ENCODE measurements at regions not wholly inside any gene's neighbourhood (a gene's known extent, or its start where the extent isn't known, plus 50 kb on each side); places are given as distances from the start of the nearest gene placed in this dataset.

DNA sequence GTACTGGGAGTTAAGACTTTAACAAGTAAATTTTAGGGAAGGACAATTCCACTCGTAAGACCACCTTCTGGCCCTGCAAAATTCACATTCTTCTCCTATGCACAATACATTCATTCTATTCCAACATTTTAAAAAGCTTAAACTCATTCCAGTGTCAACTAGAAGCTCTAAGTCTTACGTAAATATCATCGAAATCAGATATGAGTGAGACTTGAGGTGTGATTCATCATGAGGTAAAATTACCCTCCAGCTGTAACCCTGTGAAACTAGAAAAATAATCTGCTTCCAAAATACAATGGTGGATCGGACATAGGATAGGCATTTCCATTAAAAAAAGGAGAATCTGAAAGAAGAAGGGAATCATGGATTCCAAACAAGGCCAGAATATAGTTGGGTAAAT is 370.3 kb downstream of the CDC14C start:
- Histone ChIP-seq H3K23ac (ENCODE audit: low read length) (no peak overlapping the region), H3K36me3 (ENCODE audit: control insufficient read depth, insufficient read depth, low read length) (no peaks in the 10 kb centered on the region), H3K27ac (ENCODE audit: low read depth, low read length) (no peak overlapping the region), H4K8ac (ENCODE audit: low read depth, low read length) (no peak overlapping the region), H4K5ac (ENCODE audit: low read length) (no peak overlapping the region), H3K27me3 (ENCODE audit: insufficient read depth, low read length, poor library complexity) (no peaks in the 10 kb centered on the region), H2BK5ac (ENCODE audit: low read length) (no peak overlapping the region), H3K4me2 (ENCODE audit: low read length) (no peak overlapping the region), H3K79me1 (ENCODE audit: low read length) (no peaks in the 10 kb centered on the region), H2BK120ac (ENCODE audit: low read depth, low read length) (no peak overlapping the region), H3K18ac (ENCODE audit: low read length) (no peak overlapping the region), H2BK15ac (replicated peaks; ENCODE audit: low read depth) (no peak overlapping the region), H3K79me2 (ENCODE audit: control insufficient read depth, insufficient read depth, low read length) (no peaks in the 10 kb centered on the region), H3K4me3 (ENCODE audit: low read length) (no peak overlapping the region), H3K4me1 (ENCODE audit: control insufficient read depth, low read depth, low read length) (no peaks in the 10 kb centered on the region), H3K4ac (ENCODE audit: low read depth, low read length) (no peak overlapping the region), H3K56ac (ENCODE audit: low read length) (no peak overlapping the region), H3K9ac (ENCODE audit: low read length) (no peak overlapping the region), H2AK5ac (ENCODE audit: low read length) (no peak overlapping the region)
- no peak for DNase-seq
- no CpG with 5 or more reads among the region's 4 CpGs for WGBS (ENCODE audit: extremely low coverage, insufficient coverage, low lambda C conversion rate)

DNA sequence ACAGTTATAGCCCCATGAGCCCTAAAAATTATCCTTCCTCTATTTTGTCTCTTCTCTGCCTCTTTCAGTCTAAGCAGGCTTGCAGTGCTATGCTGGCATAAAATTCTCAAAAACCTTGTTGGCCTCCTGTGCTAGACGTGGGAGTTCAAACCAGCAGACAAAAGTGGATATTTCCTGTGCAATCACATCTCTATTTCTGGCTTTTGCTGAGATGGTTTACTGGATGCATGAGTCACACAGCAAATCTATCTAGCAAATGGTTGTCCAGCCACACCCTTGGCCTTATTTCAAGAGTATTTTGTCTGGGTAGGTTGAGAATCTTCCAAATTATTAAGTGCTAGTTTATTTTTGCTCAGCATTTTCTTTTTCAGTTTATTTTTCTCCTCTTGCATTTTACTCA is 370.8 kb downstream of the CDC14C start:
- no peak for DNase-seq
- no CpG with 5 or more reads among the region's 1 CpG for WGBS (ENCODE audit: extremely low coverage, insufficient coverage, low lambda C conversion rate)
- no peak overlapping the region for H4K5ac ChIP-seq (ENCODE audit: low read length)
- H2BK15ac ChIP-seq (replicated peaks; ENCODE audit: low read depth): no peak overlapping the region
- H2AK5ac ChIP-seq (ENCODE audit: low read length): no peak overlapping the region
- H3K56ac ChIP-seq (ENCODE audit: low read length): no peak overlapping the region
- H2BK5ac ChIP-seq (ENCODE audit: low read length): no peak overlapping the region
- H3K23ac ChIP-seq (ENCODE audit: low read length): no peak overlapping the region
- no peak overlapping the region for H3K9ac ChIP-seq (ENCODE audit: low read length)
- H3K27ac ChIP-seq (ENCODE audit: low read depth, low read length): no peak overlapping the region
- no peak overlapping the region for H2BK120ac ChIP-seq (ENCODE audit: low read depth, low read length)
- no peak overlapping the region for H3K4me3 ChIP-seq (ENCODE audit: low read length)
- H3K4me1 ChIP-seq (ENCODE audit: control insufficient read depth, low read depth, low read length): no peaks in the 10 kb centered on the region
- no peaks in the 10 kb centered on the region for H3K27me3 ChIP-seq (ENCODE audit: insufficient read depth, low read length, poor library complexity)
- H3K4me2 ChIP-seq (ENCODE audit: low read length): no peak overlapping the region
- H4K8ac ChIP-seq (ENCODE audit: low read depth, low read length): no peak overlapping the region
- H3K79me1 ChIP-seq (ENCODE audit: low read length): no peaks in the 10 kb centered on the region
- H3K79me2 ChIP-seq (ENCODE audit: control insufficient read depth, insufficient read depth, low read length): no peaks in the 10 kb centered on the region
- no peak overlapping the region for H3K18ac ChIP-seq (ENCODE audit: low read length)
- H3K36me3 ChIP-seq (ENCODE audit: control insufficient read depth, insufficient read depth, low read length): no peaks in the 10 kb centered on the region
- no peak overlapping the region for H3K4ac ChIP-seq (ENCODE audit: low read depth, low read length)

DNA sequence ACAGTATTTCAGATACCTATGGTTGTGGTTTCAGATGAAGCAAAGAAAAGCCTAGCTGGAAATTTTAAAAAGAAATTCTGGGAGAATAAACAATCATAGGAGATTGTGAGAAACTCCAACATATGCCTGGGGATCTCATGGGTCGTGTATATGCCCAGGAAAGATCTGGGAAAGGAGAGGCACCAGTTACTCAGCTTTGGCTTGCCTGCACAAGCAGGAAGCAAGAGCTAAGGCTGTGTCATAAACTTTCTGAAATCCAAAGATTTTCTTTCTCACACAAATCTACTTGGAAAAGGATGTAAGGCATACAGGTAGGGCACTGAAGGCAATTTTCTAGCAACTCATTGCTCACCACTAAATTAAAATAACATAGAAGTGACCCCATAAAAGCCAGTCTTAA is 373.6 kb downstream of the CDC14C start:
- no CpG with 5 or more reads among the region's 1 CpG for WGBS (ENCODE audit: extremely low coverage, insufficient coverage, low lambda C conversion rate)
- Histone ChIP-seq H3K23ac (ENCODE audit: low read length) (no peak overlapping the region), H2BK5ac (ENCODE audit: low read length) (no peak overlapping the region), H3K4me1 (ENCODE audit: control insufficient read depth, low read depth, low read length) (no peaks in the 10 kb centered on the region), H3K27me3 (ENCODE audit: insufficient read depth, low read length, poor library complexity) (no peaks in the 10 kb centered on the region), H3K56ac (ENCODE audit: low read length) (no peak overlapping the region), H3K79me1 (ENCODE audit: low read length) (no peaks in the 10 kb centered on the region), H4K8ac (ENCODE audit: low read depth, low read length) (no peak overlapping the region), H3K9ac (ENCODE audit: low read length) (no peak overlapping the region), H3K27ac (ENCODE audit: low read depth, low read length) (no peak overlapping the region), H2AK5ac (ENCODE audit: low read length) (no peak overlapping the region), H2BK120ac (ENCODE audit: low read depth, low read length) (no peak overlapping the region), H3K18ac (ENCODE audit: low read length) (no peak overlapping the region), H4K5ac (ENCODE audit: low read length) (no peak overlapping the region), H3K36me3 (ENCODE audit: control insufficient read depth, insufficient read depth, low read length) (no peaks in the 10 kb centered on the region), H3K4ac (ENCODE audit: low read depth, low read length) (no peak overlapping the region), H3K79me2 (ENCODE audit: control insufficient read depth, insufficient read depth, low read length) (no peaks in the 10 kb centered on the region), H3K4me3 (ENCODE audit: low read length) (no peak overlapping the region), H3K4me2 (ENCODE audit: low read length) (no peak overlapping the region), H2BK15ac (replicated peaks; ENCODE audit: low read depth) (no peak overlapping the region)
- no peak for DNase-seq

DNA sequence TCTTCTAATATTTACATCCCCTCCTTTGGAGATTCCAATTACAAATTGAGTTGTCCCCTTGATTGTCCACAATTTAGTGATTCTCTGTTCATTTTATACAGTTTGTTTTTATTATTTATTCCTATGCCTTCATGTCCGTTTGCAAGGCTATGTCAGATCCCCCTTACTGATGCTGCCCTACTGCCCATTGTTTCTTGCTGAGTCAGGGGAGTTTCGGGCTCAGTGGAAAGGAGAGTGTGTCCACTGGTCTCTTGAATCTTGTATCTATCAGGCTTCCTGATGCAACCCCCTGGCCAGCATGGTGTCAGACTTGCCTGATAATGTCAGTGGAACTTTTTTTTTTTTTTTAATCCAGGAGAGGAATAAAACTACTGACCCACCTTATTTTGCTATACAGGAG is 384.4 kb downstream of the CDC14C start:
- Histone ChIP-seq H3K4me3 (ENCODE audit: low read length) (no peak overlapping the region), H3K4me1 (ENCODE audit: control insufficient read depth, low read depth, low read length) (no peaks in the 10 kb centered on the region), H3K36me3 (ENCODE audit: control insufficient read depth, insufficient read depth, low read length) (no peaks in the 10 kb centered on the region), H3K79me1 (ENCODE audit: low read length) (no peaks in the 10 kb centered on the region), H2AK5ac (ENCODE audit: low read length) (no peak overlapping the region), H3K27ac (ENCODE audit: low read depth, low read length) (no peak overlapping the region), H3K23ac (ENCODE audit: low read length) (no peak overlapping the region), H3K18ac (ENCODE audit: low read length) (no peak overlapping the region), H2BK120ac (ENCODE audit: low read depth, low read length) (no peak overlapping the region), H3K79me2 (ENCODE audit: control insufficient read depth, insufficient read depth, low read length) (no peaks in the 10 kb centered on the region), H2BK5ac (ENCODE audit: low read length) (no peak overlapping the region), H3K4ac (ENCODE audit: low read depth, low read length) (no peak overlapping the region), H3K56ac (ENCODE audit: low read length) (no peak overlapping the region), H4K8ac (ENCODE audit: low read depth, low read length) (no peak overlapping the region), H4K5ac (ENCODE audit: low read length) (no peak overlapping the region), H3K4me2 (ENCODE audit: low read length) (no peak overlapping the region), H3K27me3 (ENCODE audit: insufficient read depth, low read length, poor library complexity) (no peaks in the 10 kb centered on the region), H2BK15ac (replicated peaks; ENCODE audit: low read depth) (no peak overlapping the region), H3K9ac (ENCODE audit: low read length) (no peak overlapping the region)
- DNase-seq: peak; percentile 12
- no CpG with 5 or more reads among the region's 2 CpGs for WGBS (ENCODE audit: extremely low coverage, insufficient coverage, low lambda C conversion rate)

DNA sequence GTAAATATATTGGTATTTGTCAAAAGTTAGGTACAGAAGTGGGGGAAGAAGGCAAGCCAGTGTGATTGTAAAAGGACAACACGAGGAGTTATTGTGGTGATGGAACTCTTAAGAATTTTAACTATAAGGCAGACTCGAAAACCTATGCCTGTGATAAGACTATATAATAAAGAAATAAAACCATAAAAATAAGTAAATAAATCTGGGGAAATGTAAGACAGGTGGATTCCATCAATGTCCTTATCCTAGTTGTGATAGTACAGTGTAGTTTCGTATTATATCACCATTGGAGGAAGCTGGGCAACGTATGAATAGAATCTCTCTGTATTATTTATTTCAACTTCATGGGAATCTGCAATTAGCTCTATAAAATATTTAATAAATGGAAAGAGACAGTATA is 395.7 kb downstream of the CDC14C start:
- Histone ChIP-seq H3K79me1 (ENCODE audit: low read length) (no peaks in the 10 kb centered on the region), H3K27me3 (ENCODE audit: insufficient read depth, low read length, poor library complexity) (no peaks in the 10 kb centered on the region), H2AK5ac (ENCODE audit: low read length) (no peak overlapping the region), H3K4me3 (ENCODE audit: low read length) (no peak overlapping the region), H2BK15ac (replicated peaks; ENCODE audit: low read depth) (no peak overlapping the region), H3K23ac (ENCODE audit: low read length) (no peak overlapping the region), H2BK5ac (ENCODE audit: low read length) (no peak overlapping the region), H3K18ac (ENCODE audit: low read length) (no peak overlapping the region), H3K79me2 (ENCODE audit: control insufficient read depth, insufficient read depth, low read length) (no peaks in the 10 kb centered on the region), H3K36me3 (ENCODE audit: control insufficient read depth, insufficient read depth, low read length) (no peaks in the 10 kb centered on the region), H4K8ac (ENCODE audit: low read depth, low read length) (no peak overlapping the region), H3K9ac (ENCODE audit: low read length) (no peak overlapping the region), H3K4ac (ENCODE audit: low read depth, low read length) (no peak overlapping the region), H3K4me2 (ENCODE audit: low read length) (no peak overlapping the region), H2BK120ac (ENCODE audit: low read depth, low read length) (no peak overlapping the region), H3K4me1 (ENCODE audit: control insufficient read depth, low read depth, low read length) (no peaks in the 10 kb centered on the region), H3K56ac (ENCODE audit: low read length) (no peak overlapping the region), H4K5ac (ENCODE audit: low read length) (no peak overlapping the region), H3K27ac (ENCODE audit: low read depth, low read length) (no peak overlapping the region)
- no peak for DNase-seq
- no CpG with 5 or more reads among the region's 4 CpGs for WGBS (ENCODE audit: extremely low coverage, insufficient coverage, low lambda C conversion rate)

DNA sequence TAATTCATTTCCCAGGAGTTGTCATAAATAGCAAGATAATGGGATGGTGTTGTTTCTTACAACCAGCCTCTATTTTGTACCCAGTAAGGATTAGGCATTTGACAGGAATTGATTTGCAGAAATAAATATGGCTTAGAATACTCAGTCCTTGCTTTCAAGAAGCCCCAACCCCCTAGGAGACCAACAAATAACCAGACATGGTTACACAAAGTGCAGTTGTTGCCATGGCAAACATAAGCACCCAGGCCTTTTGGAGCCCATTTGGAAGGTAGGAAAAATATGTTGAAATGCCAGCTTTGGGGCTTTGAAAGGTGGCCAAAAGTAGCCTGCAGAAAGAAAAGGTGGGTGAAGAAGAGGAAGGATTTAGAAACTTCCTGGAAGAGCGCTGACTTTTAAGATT is 397.5 kb downstream of the CDC14C start:
- no peak overlapping the region for H4K5ac ChIP-seq (ENCODE audit: low read length)
- no peak for DNase-seq
- no CpG with 5 or more reads among the region's 1 CpG for WGBS (ENCODE audit: extremely low coverage, insufficient coverage, low lambda C conversion rate)
- no peak overlapping the region for H3K4me2 ChIP-seq (ENCODE audit: low read length)
- no peaks in the 10 kb centered on the region for H3K4me1 ChIP-seq (ENCODE audit: control insufficient read depth, low read depth, low read length)
- no peak overlapping the region for H3K4me3 ChIP-seq (ENCODE audit: low read length)
- no peak overlapping the region for H3K18ac ChIP-seq (ENCODE audit: low read length)
- H2BK5ac ChIP-seq (ENCODE audit: low read length): no peak overlapping the region
- H4K8ac ChIP-seq (ENCODE audit: low read depth, low read length): no peak overlapping the region
- no peak overlapping the region for H2BK15ac ChIP-seq (replicated peaks; ENCODE audit: low read depth)
- H2AK5ac ChIP-seq (ENCODE audit: low read length): no peak overlapping the region
- no peak overlapping the region for H2BK120ac ChIP-seq (ENCODE audit: low read depth, low read length)
- no peak overlapping the region for H3K9ac ChIP-seq (ENCODE audit: low read length)
- no peaks in the 10 kb centered on the region for H3K79me2 ChIP-seq (ENCODE audit: control insufficient read depth, insufficient read depth, low read length)
- H3K27ac ChIP-seq (ENCODE audit: low read depth, low read length): no peak overlapping the region
- no peaks in the 10 kb centered on the region for H3K79me1 ChIP-seq (ENCODE audit: low read length)
- H3K36me3 ChIP-seq (ENCODE audit: control insufficient read depth, insufficient read depth, low read length): no peaks in the 10 kb centered on the region
- H3K27me3 ChIP-seq (ENCODE audit: insufficient read depth, low read length, poor library complexity): no peaks in the 10 kb centered on the region
- H3K56ac ChIP-seq (ENCODE audit: low read length): no peak overlapping the region
- H3K23ac ChIP-seq (ENCODE audit: low read length): no peak overlapping the region
- H3K4ac ChIP-seq (ENCODE audit: low read depth, low read length): no peak overlapping the region

Measured in mesendoderm (in vitro differentiated cells).